ENCODE measurements at regions not wholly inside any gene's neighbourhood (a gene's known extent, or its start where the extent isn't known, plus 50 kb on each side); places are given as distances from the start of the nearest gene placed in this dataset.

DNA sequence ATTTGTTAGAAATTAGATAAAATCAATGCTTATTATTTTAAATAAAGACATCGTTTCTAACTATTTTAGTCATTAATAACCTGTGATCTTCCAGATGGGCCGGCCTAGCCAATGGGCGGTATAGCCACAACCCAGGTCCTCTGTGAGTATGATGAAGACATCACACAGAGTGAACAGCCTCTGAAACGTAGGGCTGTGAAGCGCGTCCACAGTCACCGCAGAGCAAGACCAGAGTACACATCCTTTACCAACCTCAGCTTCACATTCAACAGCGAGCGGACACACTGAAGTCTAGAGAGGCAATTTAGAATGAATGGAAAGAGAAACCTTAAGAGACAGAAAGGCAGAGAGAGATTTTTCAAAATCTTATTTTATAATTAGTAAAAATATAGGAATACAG is 125.0 kb upstream of the RPS6KA2 start:
- no peak for TF ChIP-seq CTCF (conservative IDR thresholded peaks at IDR 0.05 in 1 of 2, IDR thresholded peaks at IDR 0.05 in 1 of 2; ENCODE audit: extremely low read depth in 1 of 2, insufficient read depth in 1 of 2, low read depth in 1 of 2, low read length in 2 of 2)
- no peak for TF ChIP-seq EZH2 (IDR thresholded peaks at IDR 0.05; ENCODE audit: borderline replicate concordance, low read length)

All from mammary epithelial cell (primary cell).